ENCODE measurements at regions not wholly inside any gene's neighbourhood (a gene's known extent, or its start where the extent isn't known, plus 50 kb on each side); places are given as distances from the start of the nearest gene placed in this dataset.

GRCh38 chr10:91120348-91120747 is 100.1 kb upstream of the PCGF5 start:
- TF ChIP-seq CTCF (conservative IDR thresholded peaks at IDR 0.05; ENCODE audit: low read depth, low read length), result no peak
- no peak for TF ChIP-seq EZH2phosphoT487 (IDR thresholded peaks at IDR 0.05; ENCODE audit: borderline replicate concordance, low read length)
- no peak for TF ChIP-seq EZH2 (IDR thresholded peaks at IDR 0.05; ENCODE audit: low read length, unreplicated experiment)

Data from PC-3 (cell line).